IMR-90 (cell line): ENCODE measurements at regions not wholly inside any gene's neighbourhood (a gene's known extent, or its start where the extent isn't known, plus 50 kb on each side); places are given as distances from the start of the nearest gene placed in this dataset.

Experiments
- ATAC-seq: fragments of 200-7000 bp; cut with Tn5 transposase; 2 replicates; pipeline ENCODE4 v1.9.1; 2020; ENCODE audit warnings: low read depth, mild to moderate bottlenecking, moderate library complexity
- BruUV-seq: library from RNA; stranded (reverse); fragments of 400-500 nt; replicated peaks from 2 replicates; lab custom pipeline; 2021; lab: Mats Ljungman, UMichigan
- CTCF ChIA-PET: fragments of 300-600 bp; formaldehyde crosslinking; extraction: SDS; loops from one replicate; lab custom pipeline; 2021; ENCODE audit warnings: antibody characterized with exemption; lab: Yijun Ruan, JAX
- POLR2A ChIA-PET: fragments of 300-600 bp; sonication (Branson Sonifier 250); formaldehyde crosslinking; loops from one replicate; lab custom pipeline; 2022; ENCODE audit warnings: antibody characterized with exemption; ENCODE audit not compliant: unreplicated experiment; lab: Charles Lee
- DNase-seq: peaks from one replicate; pipeline ENCODE4 v3.0.0; 2013
- H2AFZ ChIP-seq: replicated peaks from 2 replicates; pipeline ENCODE3; 2013; ENCODE audit warnings: low read length, mild to moderate bottlenecking; ENCODE audit not compliant: poor library complexity
- H2AK5ac ChIP-seq: 2 replicates; pipeline ENCODE4 v1.6.1; 2013; ENCODE audit warnings: low read depth, low read length, inconsistent platforms
- H2AK9ac ChIP-seq: replicated peaks from 2 replicates; pipeline ENCODE3; 2013; ENCODE audit warnings: mild to moderate bottlenecking, low read depth, low read length, moderate library complexity; ENCODE audit not compliant: poor library complexity
- H2BK120ac ChIP-seq: 2 replicates; pipeline ENCODE4 v1.6.1; 2013; ENCODE audit warnings: low read depth, low read length, inconsistent platforms
- H2BK15ac ChIP-seq: 3 replicates; pipeline ENCODE4 v1.6.1; 2013; ENCODE audit warnings: low read depth, low read length, inconsistent platforms
- H2BK20ac ChIP-seq: 2 replicates; pipeline ENCODE4 v1.6.1; 2013; ENCODE audit warnings: low read depth, mild to moderate bottlenecking, inconsistent platforms, low read length, moderate library complexity
- H2BK5ac ChIP-seq: 2 replicates; pipeline ENCODE4 v1.6.1; 2013; ENCODE audit warnings: mild to moderate bottlenecking, low read depth, low read length, inconsistent platforms; ENCODE audit not compliant: poor library complexity, severe bottlenecking
- H3K14ac ChIP-seq: replicated peaks from 2 replicates; pipeline ENCODE4 v1.6.1; 2013; ENCODE audit warnings: low read depth, low read length, inconsistent platforms
- H3K18ac ChIP-seq: 2 replicates; pipeline ENCODE4 v1.6.1; 2013; ENCODE audit warnings: low read depth, low read length, control low read depth
- H3K23ac ChIP-seq: 2 replicates; pipeline ENCODE4 v1.6.1; 2013; ENCODE audit warnings: low read depth, low read length, inconsistent platforms
- H3K27ac ChIP-seq: 2 replicates; pipeline ENCODE4 v1.5.1; 2013; ENCODE audit warnings: mild to moderate bottlenecking, control low read depth, low read length; ENCODE audit not compliant: insufficient read depth
- H3K27me3 ChIP-seq: 2 replicates; pipeline ENCODE4 v1.6.1; 2013; ENCODE audit warnings: low read length; ENCODE audit not compliant: control insufficient read depth, insufficient read depth
- H3K36me3 ChIP-seq: 2 replicates; pipeline ENCODE4 v1.6.1; 2013; ENCODE audit warnings: low read length, mixed read lengths; ENCODE audit not compliant: control insufficient read depth, insufficient read depth
- H3K4ac ChIP-seq: 2 replicates; pipeline ENCODE4 v1.6.1; 2013; ENCODE audit warnings: low read depth, low read length, inconsistent platforms
- H3K4me1 ChIP-seq: 2 replicates; pipeline ENCODE4 v1.6.1; 2013; ENCODE audit warnings: low read length, mixed read lengths; ENCODE audit not compliant: control insufficient read depth, insufficient read depth
- H3K4me2 ChIP-seq: 2 replicates; pipeline ENCODE4 v1.6.1; 2013; ENCODE audit warnings: low read depth, mild to moderate bottlenecking, control low read depth, low read length, moderate library complexity
- H3K4me3 ChIP-seq: 2 replicates; pipeline ENCODE4 v1.5.1; 2013; ENCODE audit warnings: low read depth, mild to moderate bottlenecking, control low read depth, low read length, moderate library complexity; ENCODE audit not compliant: insufficient read depth
- H3K56ac ChIP-seq: 2 replicates; pipeline ENCODE4 v1.6.1; 2013; ENCODE audit warnings: low read length, inconsistent platforms; ENCODE audit not compliant: insufficient read depth; ENCODE audit errors: extremely low read depth
- H3K79me1 ChIP-seq, 2 experiments: 2 replicates each; pipeline ENCODE4 v1.6.1; 2013; ENCODE audit warnings: low read length in 2 of 2, inconsistent platforms in 1 of 2, low read depth in 1 of 2
- H3K9ac ChIP-seq: 2 replicates; pipeline ENCODE4 v1.6.1; 2013; ENCODE audit warnings: low read depth, low read length, control low read depth
- H3K9me1 ChIP-seq: 2 replicates; pipeline ENCODE4 v1.6.1; 2013; ENCODE audit warnings: low read length, inconsistent platforms; ENCODE audit not compliant: insufficient read depth
- H3K9me3 ChIP-seq: 2 replicates; pipeline ENCODE4 v1.6.1; 2013; ENCODE audit warnings: low read length; ENCODE audit not compliant: control insufficient read depth, insufficient read depth
- H4K20me1 ChIP-seq: 2 replicates; pipeline ENCODE4 v1.6.1; 2013; ENCODE audit warnings: low read length, inconsistent platforms; ENCODE audit not compliant: insufficient read depth
- H4K5ac ChIP-seq: 2 replicates; pipeline ENCODE4 v1.6.1; 2013; ENCODE audit warnings: mild to moderate bottlenecking, low read depth, low read length, control low read depth
- H4K8ac ChIP-seq, 2 experiments: 2 replicates each; pipeline ENCODE4 v1.6.1; 2013; ENCODE audit warnings: low read depth in 2 of 2, low read length in 2 of 2, control low read depth in 1 of 2, inconsistent platforms in 1 of 2
- H4K91ac ChIP-seq: 2 replicates; pipeline ENCODE4 v1.6.1; 2013; ENCODE audit warnings: low read depth, low read length, inconsistent platforms; ENCODE audit not compliant: insufficient read depth
- POLR2A ChIP-seq: IDR thresholded peaks from 2 replicates; pipeline ENCODE4 v1.6.1; 2012; ENCODE audit warnings: mild to moderate bottlenecking, low read depth, low read length
- RAD21 ChIP-seq: IDR thresholded peaks from 2 replicates; pipeline ENCODE4 v1.6.1; 2012; ENCODE audit warnings: low read length, improper control_type of control experiment
- RFX5 ChIP-seq: IDR thresholded peaks from 2 replicates; pipeline ENCODE4 v1.8.0; 2012; ENCODE audit warnings: low read depth, mild to moderate bottlenecking, low read length, moderate library complexity
- WGBS, 2 experiments: methylation state at CpG; one replicate each; pipeline versions ENCODE4 v1.1.5 to v1.1.7; 2013; ENCODE audit warnings: missing lambda C conversion rate in 2 of 2; ENCODE audit not compliant: insufficient read length in 1 of 2; ENCODE audit errors: extremely low coverage in 2 of 2; 5-methylcytosine and 5-hydroxymethylcytosine counted together
- dilution Hi-C: fragments of 300-500 bp; cut with HindIII; formaldehyde crosslinking; loops from one replicate; pipeline ENCODE4 v1.14.3; 2018; ENCODE audit warnings: low sequenced_read_pairs; ENCODE audit not compliant: unreplicated experiment
- in situ Hi-C: fragments of 300-500 bp; cut with MboI; formaldehyde crosslinking; loops from 3 replicates; pipeline ENCODE4 v1.14.3; 2019; ENCODE audit warnings: low sequenced_read_pairs, inconsistent platforms, mixed read lengths
- intact Hi-C: fragments of 100-400 bp; cut with micrococcal nuclease; formaldehyde crosslinking; loops from 2 replicates; pipeline ENCODE4 v1.10.0; 2022

- H4K8ac ChIP-seq, result no peak overlapping the region
- TF ChIP-seq POLR2A (no peak), RFX5 (no peak), RAD21 (no peak)
- no peak overlapping the region for H2BK5ac ChIP-seq
- in situ Hi-C loops (loop anchor here (5.0 kb wide), 1 partner anchor 49 kb away; no protein-coding TSS in a partner anchor), intact Hi-C loops (no loop called here), dilution Hi-C loops (no loop called here)
- no peak overlapping the region for H2BK120ac ChIP-seq
- no peak overlapping the region for H2BK20ac ChIP-seq
- no peaks in the 10 kb centered on the region for H3K4me1 ChIP-seq
- H3K9me1 ChIP-seq, result no peaks in the 10 kb centered on the region
- no peak overlapping the region for H3K56ac ChIP-seq
- H4K20me1 ChIP-seq, result no peaks in the 10 kb centered on the region
- BruUV-seq, result no TSS peak
- H3K14ac ChIP-seq, result no peak overlapping the region
- H2AFZ ChIP-seq, result no peak overlapping the region
- no peak overlapping the region for H4K91ac ChIP-seq
- H3K9ac ChIP-seq, result no peak overlapping the region
- H3K36me3 ChIP-seq, result no peaks in the 10 kb centered on the region
- ATAC-seq (no peak), DNase-seq (no peak)
- no peak overlapping the region for H3K18ac ChIP-seq
- H3K79me1 ChIP-seq, result no peaks in the 10 kb centered on the region
- H3K4me2 ChIP-seq, result no peak overlapping the region
- H2AK5ac ChIP-seq, result no peak overlapping the region
- no peaks in the 10 kb centered on the region for H3K9me3 ChIP-seq
- H3K4ac ChIP-seq, result no peak overlapping the region
- H3K4me3 ChIP-seq, result no peak overlapping the region
- ChIA-PET CTCF (no interaction called here), POLR2A (no interaction called here)
- no peak overlapping the region for H2BK15ac ChIP-seq
- H4K5ac ChIP-seq, result no peak overlapping the region
- no peak overlapping the region for H3K27ac ChIP-seq
- no peak overlapping the region for H2AK9ac ChIP-seq
- no peaks in the 10 kb centered on the region for H3K27me3 ChIP-seq
- no CpG with 5 or more reads among the region's 1 CpG for WGBS, 2 experiments
- H3K23ac ChIP-seq, result no peak overlapping the region
Observed at GRCh38 chr20:6341491-6341890, 218.7 kb upstream of the FERMT1 start.
